C4-2B (cell line): ENCODE measurements at regions not wholly inside any gene's neighbourhood (a gene's known extent, or its start where the extent isn't known, plus 50 kb on each side); places are given as distances from the start of the nearest gene placed in this dataset.

Experiments used
- ZFX ChIP-seq: fragments of 450-650 bp; IDR thresholded peaks from 2 replicates; pipeline ENCODE4 v1.6.1; 2017
- TF ChIP-seq, protein P1 (sequence below): fragments of 450-650 bp; conservative IDR thresholded peaks from 2 replicates; pipeline ENCODE4 v1.5.1; 2017; ENCODE audit warnings: mild to moderate bottlenecking

DNA sequence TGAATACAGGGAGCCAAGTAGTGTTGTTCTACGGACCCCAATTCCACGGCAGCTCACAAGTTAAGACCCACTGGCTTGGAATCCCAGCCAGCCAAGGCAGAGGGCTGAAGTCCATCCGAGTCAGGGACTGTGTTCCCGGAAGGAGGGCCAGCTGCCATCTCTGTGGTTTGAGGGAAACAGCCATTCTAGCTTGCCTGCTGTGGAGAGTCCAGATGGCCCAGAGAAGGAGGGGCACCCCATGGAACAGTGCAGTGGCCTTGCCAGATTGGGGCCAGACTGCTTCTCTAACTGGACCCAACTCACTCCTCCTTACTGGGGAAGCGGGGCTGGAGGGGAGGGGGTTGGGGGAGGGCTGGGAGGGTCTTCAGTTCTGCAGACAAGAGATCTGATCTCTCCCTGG is 156.4 kb downstream of the FAM181B start:
- TF ChIP-seq, protein P1, sequence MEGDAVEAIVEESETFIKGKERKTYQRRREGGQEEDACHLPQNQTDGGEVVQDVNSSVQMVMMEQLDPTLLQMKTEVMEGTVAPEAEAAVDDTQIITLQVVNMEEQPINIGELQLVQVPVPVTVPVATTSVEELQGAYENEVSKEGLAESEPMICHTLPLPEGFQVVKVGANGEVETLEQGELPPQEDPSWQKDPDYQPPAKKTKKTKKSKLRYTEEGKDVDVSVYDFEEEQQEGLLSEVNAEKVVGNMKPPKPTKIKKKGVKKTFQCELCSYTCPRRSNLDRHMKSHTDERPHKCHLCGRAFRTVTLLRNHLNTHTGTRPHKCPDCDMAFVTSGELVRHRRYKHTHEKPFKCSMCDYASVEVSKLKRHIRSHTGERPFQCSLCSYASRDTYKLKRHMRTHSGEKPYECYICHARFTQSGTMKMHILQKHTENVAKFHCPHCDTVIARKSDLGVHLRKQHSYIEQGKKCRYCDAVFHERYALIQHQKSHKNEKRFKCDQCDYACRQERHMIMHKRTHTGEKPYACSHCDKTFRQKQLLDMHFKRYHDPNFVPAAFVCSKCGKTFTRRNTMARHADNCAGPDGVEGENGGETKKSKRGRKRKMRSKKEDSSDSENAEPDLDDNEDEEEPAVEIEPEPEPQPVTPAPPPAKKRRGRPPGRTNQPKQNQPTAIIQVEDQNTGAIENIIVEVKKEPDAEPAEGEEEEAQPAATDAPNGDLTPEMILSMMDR: no peak
- no peak for TF ChIP-seq ZFX
